ENCODE measurements at regions not wholly inside any gene's neighbourhood (a gene's known extent, or its start where the extent isn't known, plus 50 kb on each side); places are given as distances from the start of the nearest gene placed in this dataset.

- TF ChIP-seq, protein P1, sequence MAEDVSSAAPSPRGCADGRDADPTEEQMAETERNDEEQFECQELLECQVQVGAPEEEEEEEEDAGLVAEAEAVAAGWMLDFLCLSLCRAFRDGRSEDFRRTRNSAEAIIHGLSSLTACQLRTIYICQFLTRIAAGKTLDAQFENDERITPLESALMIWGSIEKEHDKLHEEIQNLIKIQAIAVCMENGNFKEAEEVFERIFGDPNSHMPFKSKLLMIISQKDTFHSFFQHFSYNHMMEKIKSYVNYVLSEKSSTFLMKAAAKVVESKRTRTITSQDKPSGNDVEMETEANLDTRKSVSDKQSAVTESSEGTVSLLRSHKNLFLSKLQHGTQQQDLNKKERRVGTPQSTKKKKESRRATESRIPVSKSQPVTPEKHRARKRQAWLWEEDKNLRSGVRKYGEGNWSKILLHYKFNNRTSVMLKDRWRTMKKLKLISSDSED (CRISPR knock-in tag; IDR thresholded peaks at IDR 0.05): no peak
- TF ChIP-seq, protein P2, sequence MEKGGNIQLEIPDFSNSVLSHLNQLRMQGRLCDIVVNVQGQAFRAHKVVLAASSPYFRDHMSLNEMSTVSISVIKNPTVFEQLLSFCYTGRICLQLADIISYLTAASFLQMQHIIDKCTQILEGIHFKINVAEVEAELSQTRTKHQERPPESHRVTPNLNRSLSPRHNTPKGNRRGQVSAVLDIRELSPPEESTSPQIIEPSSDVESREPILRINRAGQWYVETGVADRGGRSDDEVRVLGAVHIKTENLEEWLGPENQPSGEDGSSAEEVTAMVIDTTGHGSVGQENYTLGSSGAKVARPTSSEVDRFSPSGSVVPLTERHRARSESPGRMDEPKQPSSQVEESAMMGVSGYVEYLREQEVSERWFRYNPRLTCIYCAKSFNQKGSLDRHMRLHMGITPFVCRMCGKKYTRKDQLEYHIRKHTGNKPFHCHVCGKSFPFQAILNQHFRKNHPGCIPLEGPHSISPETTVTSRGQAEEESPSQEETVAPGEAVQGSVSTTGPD (CRISPR knock-in tag; IDR thresholded peaks at IDR 0.05): no peak
- TF ChIP-seq, protein P3, sequence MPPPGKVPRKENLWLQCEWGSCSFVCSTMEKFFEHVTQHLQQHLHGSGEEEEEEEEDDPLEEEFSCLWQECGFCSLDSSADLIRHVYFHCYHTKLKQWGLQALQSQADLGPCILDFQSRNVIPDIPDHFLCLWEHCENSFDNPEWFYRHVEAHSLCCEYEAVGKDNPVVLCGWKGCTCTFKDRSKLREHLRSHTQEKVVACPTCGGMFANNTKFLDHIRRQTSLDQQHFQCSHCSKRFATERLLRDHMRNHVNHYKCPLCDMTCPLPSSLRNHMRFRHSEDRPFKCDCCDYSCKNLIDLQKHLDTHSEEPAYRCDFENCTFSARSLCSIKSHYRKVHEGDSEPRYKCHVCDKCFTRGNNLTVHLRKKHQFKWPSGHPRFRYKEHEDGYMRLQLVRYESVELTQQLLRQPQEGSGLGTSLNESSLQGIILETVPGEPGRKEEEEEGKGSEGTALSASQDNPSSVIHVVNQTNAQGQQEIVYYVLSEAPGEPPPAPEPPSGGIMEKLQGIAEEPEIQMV (CRISPR knock-in tag; IDR thresholded peaks at IDR 0.05; ENCODE audit: low read depth): no peak
- TF ChIP-seq NCOA2 (CRISPR knock-in tag; IDR thresholded peaks at IDR 0.05) (no peak), ZNF781 (CRISPR knock-in tag; IDR thresholded peaks at IDR 0.05; ENCODE audit: borderline replicate concordance, not compliant biosample characterization) (no peak), BRD4 (CRISPR knock-in tag; IDR thresholded peaks at IDR 0.05) (no peak)
These were observed 329.7 kb downstream of the ABCC12 start (continued) for GRCh38 chr16:47826070-47826469.

GRCh38 chr16:47817048-47817447 is 338.7 kb downstream of the ABCC12 start:
- Histone ChIP-seq H3K4me3 (replicated peaks in 1 of 3; ENCODE audit: insufficient read depth in 1 of 3, low read depth in 2 of 3, low read length in 3 of 3) (no peak overlapping the region), H3K27me3 (ENCODE audit: control insufficient read depth in 1 of 2, insufficient read depth in 2 of 2, low read length in 2 of 2) (no peaks in the 10 kb centered on the region), H3K9me3 (ENCODE audit: low read length) (no peaks in the 10 kb centered on the region), H3K4me1 (ENCODE audit: insufficient read depth, low read length) (no peaks in the 10 kb centered on the region), H2AFZ (ENCODE audit: low read length) (no peak overlapping the region), H3K4me2 (ENCODE audit: low read depth, low read length) (no peak overlapping the region), H3K36me3 (replicated peaks in 1 of 2; ENCODE audit: control insufficient read depth in 1 of 2, insufficient read depth in 2 of 2, low read length in 2 of 2) (no peaks in the 10 kb centered on the region), H3K9ac (ENCODE audit: insufficient read depth, low read depth, low read length) (no peak overlapping the region), H3K79me2 (ENCODE audit: insufficient read depth, low read length) (no peaks in the 10 kb centered on the region), H3K27ac (ENCODE audit: extremely low read length, insufficient read depth, low read length) (no peak overlapping the region), H4K20me1 (ENCODE audit: insufficient read depth, low read length) (no peaks in the 10 kb centered on the region)
- in situ Hi-C loops (cut with HindIII; ENCODE audit: extremely low pct_ligation_motif_present, low pct_unique_long_range_greater_than_20kb): no loop called here
- no TSS peak for BruUV-seq (replicated peaks)
- DNase-seq (ENCODE audit: low spot score) (no peak), ATAC-seq (no peak), FAIRE-seq (no peak)
- POLR2A ChIA-PET: no interaction called here
- CTCF ChIA-PET (ENCODE audit: low intra/inter-chr PET ratio, low total read pairs): no interaction called here
- 69% methylated on average over 4 of the region's 4 CpGs for WGBS (ENCODE audit: low lambda C conversion rate)
- intact Hi-C loops (cut with micrococcal nuclease; ENCODE audit: unreplicated experiment): no loop called here
- TF ChIP-seq, protein P4, sequence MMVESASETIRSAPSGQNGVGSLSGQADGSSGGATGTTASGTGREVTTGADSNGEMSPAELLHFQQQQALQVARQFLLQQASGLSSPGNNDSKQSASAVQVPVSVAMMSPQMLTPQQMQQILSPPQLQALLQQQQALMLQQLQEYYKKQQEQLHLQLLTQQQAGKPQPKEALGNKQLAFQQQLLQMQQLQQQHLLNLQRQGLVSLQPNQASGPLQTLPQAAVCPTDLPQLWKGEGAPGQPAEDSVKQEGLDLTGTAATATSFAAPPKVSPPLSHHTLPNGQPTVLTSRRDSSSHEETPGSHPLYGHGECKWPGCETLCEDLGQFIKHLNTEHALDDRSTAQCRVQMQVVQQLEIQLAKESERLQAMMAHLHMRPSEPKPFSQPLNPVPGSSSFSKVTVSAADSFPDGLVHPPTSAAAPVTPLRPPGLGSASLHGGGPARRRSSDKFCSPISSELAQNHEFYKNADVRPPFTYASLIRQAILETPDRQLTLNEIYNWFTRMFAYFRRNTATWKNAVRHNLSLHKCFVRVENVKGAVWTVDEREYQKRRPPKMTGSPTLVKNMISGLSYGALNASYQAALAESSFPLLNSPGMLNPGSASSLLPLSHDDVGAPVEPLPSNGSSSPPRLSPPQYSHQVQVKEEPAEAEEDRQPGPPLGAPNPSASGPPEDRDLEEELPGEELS (CRISPR knock-in tag; IDR thresholded peaks at IDR 0.05): no peak
- TF ChIP-seq CBX2 (IDR thresholded peaks at IDR 0.05; ENCODE audit: low read depth, low read length) (no peak), CBX2 (CRISPR knock-in tag; IDR thresholded peaks at IDR 0.05; ENCODE audit: low read depth) (no peak), RFX5 (IDR thresholded peaks at IDR 0.05; ENCODE audit: low read depth, low read length) (no peak), ZNF605 (CRISPR knock-in tag; IDR thresholded peaks at IDR 0.05) (no peak), GZF1 (CRISPR knock-in tag; IDR thresholded peaks at IDR 0.05) (no peak), DMTF1 (CRISPR knock-in tag; IDR thresholded peaks at IDR 0.05) (no peak), ZNF230 (CRISPR knock-in tag; IDR thresholded peaks at IDR 0.05) (no peak)
